Mesothelial cell of epicardium (in vitro differentiated cells): ENCODE measurements at regions not wholly inside any gene's neighbourhood (a gene's known extent, or its start where the extent isn't known, plus 50 kb on each side); places are given as distances from the start of the nearest gene placed in this dataset.

ENCODE experiments used
- DNase-seq, 2 experiments: peaks; one replicate each; pipeline ENCODE4 v3.0.0; 2021; ENCODE audit warnings: low spot score in 2 of 2; ENCODE audit not compliant: unreplicated experiment in 2 of 2
- H3K27ac Mint-ChIP-seq: 2 replicates; pipeline ENCODE4 v1.8.0; 2021; ENCODE audit warnings: mixed read lengths
- H3K27me3 Mint-ChIP-seq: 2 replicates; pipeline ENCODE4 v1.8.0; 2021; ENCODE audit warnings: low read depth, mixed read lengths
- H3K36me3 Mint-ChIP-seq: 2 replicates; pipeline ENCODE4 v1.8.0; 2021; ENCODE audit warnings: mixed read lengths
- H3K4me1 Mint-ChIP-seq: 2 replicates; pipeline ENCODE4 v1.8.0; 2021; ENCODE audit warnings: mixed read lengths
- H3K4me3 Mint-ChIP-seq: 2 replicates; pipeline ENCODE4 v1.8.0; 2021; ENCODE audit warnings: mild to moderate bottlenecking, moderate library complexity, mixed read lengths
- H3K9me3 Mint-ChIP-seq: 2 replicates; pipeline ENCODE4 v1.8.0; 2021; ENCODE audit warnings: mixed read lengths
- TF ChIP-seq, protein P1 (sequence below): fragments of 200-600 bp; sonication (generic); IDR thresholded peaks from one replicate; pipeline ENCODE4 v1.5.0; 2021; ENCODE audit warnings: antibody characterized with exemption; ENCODE audit not compliant: unreplicated experiment

DNA sequence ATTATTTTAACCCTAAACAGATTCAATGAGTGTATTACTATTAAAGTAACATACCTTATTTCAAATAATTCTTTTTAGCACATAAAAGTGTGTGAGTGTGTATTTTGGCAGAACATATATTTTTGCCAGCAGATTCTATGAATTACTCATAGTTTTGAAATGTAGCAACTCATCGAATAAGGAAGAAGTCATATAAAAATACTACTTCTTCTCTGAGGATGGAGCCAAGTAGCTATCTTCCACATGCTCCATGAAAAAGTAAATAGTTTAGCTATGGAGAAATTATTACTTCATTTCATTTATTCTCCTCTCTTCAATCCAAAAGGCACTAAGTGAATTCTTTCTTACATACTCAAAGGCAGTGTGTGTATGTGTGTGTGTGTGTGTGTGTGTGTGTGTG is 1090.4 kb upstream of the CDH6 start:
- Mint-ChIP-seq H3K27ac (no peak overlapping the region), H3K9me3 (no peaks in the 10 kb centered on the region), H3K4me3 (no peak overlapping the region), H3K27me3 (no peaks in the 10 kb centered on the region), H3K36me3 (no peaks in the 10 kb centered on the region), H3K4me1 (peaks cover 9% of the 10 kb centered on the region)
- DNase-seq = no peak
- TF ChIP-seq, protein P1, sequence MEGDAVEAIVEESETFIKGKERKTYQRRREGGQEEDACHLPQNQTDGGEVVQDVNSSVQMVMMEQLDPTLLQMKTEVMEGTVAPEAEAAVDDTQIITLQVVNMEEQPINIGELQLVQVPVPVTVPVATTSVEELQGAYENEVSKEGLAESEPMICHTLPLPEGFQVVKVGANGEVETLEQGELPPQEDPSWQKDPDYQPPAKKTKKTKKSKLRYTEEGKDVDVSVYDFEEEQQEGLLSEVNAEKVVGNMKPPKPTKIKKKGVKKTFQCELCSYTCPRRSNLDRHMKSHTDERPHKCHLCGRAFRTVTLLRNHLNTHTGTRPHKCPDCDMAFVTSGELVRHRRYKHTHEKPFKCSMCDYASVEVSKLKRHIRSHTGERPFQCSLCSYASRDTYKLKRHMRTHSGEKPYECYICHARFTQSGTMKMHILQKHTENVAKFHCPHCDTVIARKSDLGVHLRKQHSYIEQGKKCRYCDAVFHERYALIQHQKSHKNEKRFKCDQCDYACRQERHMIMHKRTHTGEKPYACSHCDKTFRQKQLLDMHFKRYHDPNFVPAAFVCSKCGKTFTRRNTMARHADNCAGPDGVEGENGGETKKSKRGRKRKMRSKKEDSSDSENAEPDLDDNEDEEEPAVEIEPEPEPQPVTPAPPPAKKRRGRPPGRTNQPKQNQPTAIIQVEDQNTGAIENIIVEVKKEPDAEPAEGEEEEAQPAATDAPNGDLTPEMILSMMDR = no peak

DNA sequence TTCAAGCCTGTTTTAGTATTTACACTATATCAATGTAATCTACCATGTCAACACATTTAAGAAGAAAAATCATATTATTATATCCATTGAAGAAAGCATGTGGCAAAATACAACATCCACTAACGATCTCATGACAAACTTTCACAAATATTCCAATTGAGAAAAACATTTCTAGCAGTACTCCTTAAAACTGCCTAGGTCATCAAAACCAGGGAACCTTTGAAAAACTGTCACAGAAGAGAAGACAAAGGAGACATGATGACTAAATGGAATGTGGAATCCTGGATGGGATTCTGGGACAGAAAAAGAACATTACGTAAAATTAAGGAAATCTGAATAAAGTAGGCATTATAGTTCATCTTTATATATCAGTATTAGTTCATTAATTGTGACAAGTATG is 1091.3 kb upstream of the CDH6 start:
- peaks cover 9% of the 10 kb centered on the region for H3K4me1 Mint-ChIP-seq
- no peak overlapping the region for H3K27ac Mint-ChIP-seq
- TF ChIP-seq, protein P1 = no peak
- H3K27me3 Mint-ChIP-seq = no peaks in the 10 kb centered on the region
- no peak overlapping the region for H3K4me3 Mint-ChIP-seq
- no peaks in the 10 kb centered on the region for H3K36me3 Mint-ChIP-seq
- DNase-seq = no peak
- no peaks in the 10 kb centered on the region for H3K9me3 Mint-ChIP-seq

DNA sequence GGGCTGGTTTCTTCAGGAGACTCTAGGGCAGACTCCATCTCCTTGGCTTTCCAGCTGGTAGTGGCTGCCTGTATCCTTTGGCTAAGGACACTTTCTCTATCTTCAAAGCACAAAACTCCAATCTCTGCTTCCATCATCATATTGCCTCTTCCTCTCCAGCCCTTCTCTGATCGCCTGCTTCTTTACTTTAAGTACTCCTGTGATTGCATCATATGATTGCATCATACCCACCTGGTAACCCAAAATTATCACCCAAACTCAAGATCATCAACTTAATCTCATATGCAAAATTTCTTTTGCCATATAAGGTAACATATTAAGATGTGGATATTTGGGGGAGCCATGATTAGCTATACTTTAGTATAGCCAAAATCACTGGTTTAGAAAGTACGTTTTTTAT is 1092.6 kb upstream of the CDH6 start:
- Mint-ChIP-seq H3K27ac (no peak overlapping the region), H3K4me1 (peaks cover 9% of the 10 kb centered on the region), H3K4me3 (no peak overlapping the region), H3K36me3 (no peaks in the 10 kb centered on the region), H3K9me3 (no peaks in the 10 kb centered on the region), H3K27me3 (no peaks in the 10 kb centered on the region)
- TF ChIP-seq, protein P1 = no peak
- DNase-seq = no peak

GRCh38 chr5:30100148-30100713 is 1093.3 kb upstream of the CDH6 start:
- TF ChIP-seq, protein P1 = no peak
- Mint-ChIP-seq H3K4me1 (peaks cover 9% of the 10 kb centered on the region), H3K27ac (no peak overlapping the region), H3K9me3 (no peaks in the 10 kb centered on the region), H3K36me3 (no peaks in the 10 kb centered on the region), H3K27me3 (no peaks in the 10 kb centered on the region), H3K4me3 (no peak overlapping the region)
- DNase-seq = no peak

- H3K27ac Mint-ChIP-seq = no peak overlapping the region
- no peaks in the 10 kb centered on the region for H3K36me3 Mint-ChIP-seq
- no peaks in the 10 kb centered on the region for H3K27me3 Mint-ChIP-seq
- TF ChIP-seq, protein P1 = no peak
- H3K4me1 Mint-ChIP-seq = peaks cover 9% of the 10 kb centered on the region
- no peak overlapping the region for H3K4me3 Mint-ChIP-seq
- no peak for DNase-seq
- no peaks in the 10 kb centered on the region for H3K9me3 Mint-ChIP-seq
Observed at GRCh38 chr5:30099634-30100033, 1093.9 kb upstream of the CDH6 start.

DNA sequence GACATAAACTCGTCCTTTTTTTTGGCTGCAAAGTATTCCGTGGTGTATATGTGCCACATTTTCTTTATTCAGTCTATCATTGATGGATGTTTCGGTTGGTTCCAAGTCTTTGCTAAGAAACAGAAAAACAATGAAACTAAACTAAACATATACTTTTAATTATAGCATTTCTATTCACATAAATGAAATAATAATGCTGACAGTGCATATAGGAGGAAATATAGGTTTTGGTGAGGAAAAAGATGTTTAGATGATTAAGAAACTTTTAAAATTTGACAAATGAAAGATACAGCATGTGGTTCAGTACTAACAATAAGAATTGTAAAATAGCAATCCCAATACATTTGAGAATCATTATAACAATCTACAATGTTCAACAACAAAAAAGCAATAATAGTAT is 1094.5 kb upstream of the CDH6 start:
- no peaks in the 10 kb centered on the region for H3K36me3 Mint-ChIP-seq
- H3K4me3 Mint-ChIP-seq = no peak overlapping the region
- H3K27me3 Mint-ChIP-seq = no peaks in the 10 kb centered on the region
- H3K9me3 Mint-ChIP-seq = no peaks in the 10 kb centered on the region
- DNase-seq = no peak
- TF ChIP-seq, protein P1 = no peak
- H3K4me1 Mint-ChIP-seq = peaks cover 9% of the 10 kb centered on the region
- no peak overlapping the region for H3K27ac Mint-ChIP-seq
